ENCODE measurements at regions not wholly inside any gene's neighbourhood (a gene's known extent, or its start where the extent isn't known, plus 50 kb on each side); places are given as distances from the start of the nearest gene placed in this dataset.

- ATAC-seq: no peak
- Histone ChIP-seq H3K27me3 (ENCODE audit: insufficient read depth) (no peaks in the 10 kb centered on the region), H4K20me1 (replicated peaks; ENCODE audit: insufficient read depth) (no peaks in the 10 kb centered on the region), H3K4me1 (ENCODE audit: insufficient read depth) (no peaks in the 10 kb centered on the region), H3F3A (replicated peaks; ENCODE audit: low read depth) (no peaks in the 10 kb centered on the region), H3K4me2 (no peak overlapping the region), H3K4me3 (no peak overlapping the region), H3K9me2 (ENCODE audit: insufficient read depth) (no peaks in the 10 kb centered on the region), H2AFZ (no peak overlapping the region), H3K36me3 (ENCODE audit: insufficient read depth) (no peaks in the 10 kb centered on the region), H3K79me2 (replicated peaks; ENCODE audit: insufficient read depth) (no peaks in the 10 kb centered on the region), H3K27ac (ENCODE audit: low read depth) (no peak overlapping the region)
- no peak overlapping the region for H3K27ac Mint-ChIP-seq
- peaks cover 11% of the 10 kb centered on the region for H3K27me3 Mint-ChIP-seq (ENCODE audit: insufficient read depth, low read depth, poor library complexity)
- H3K36me3 Mint-ChIP-seq (ENCODE audit: low read depth): no peaks in the 10 kb centered on the region
- H3K4me3 Mint-ChIP-seq: no peak overlapping the region
- DNase-seq (ENCODE audit: low spot score): no peak
- H3K9me3 Mint-ChIP-seq: peaks cover 13% of the 10 kb centered on the region
- peaks cover 4% of the 10 kb centered on the region; the same call in 2 of the 3 replicates for H3K4me1 Mint-ChIP-seq
- TF ChIP-seq EZH2phosphoT487 (IDR thresholded peaks at IDR 0.05; ENCODE audit: unreplicated experiment): no peak
- TF ChIP-seq REST (IDR thresholded peaks at IDR 0.05; ENCODE audit: unreplicated experiment): no peak
- TF ChIP-seq STAT1 (IDR thresholded peaks at IDR 0.05; ENCODE audit: unreplicated experiment): no peak
- TF ChIP-seq POLR2AphosphoS5 (IDR thresholded peaks at IDR 0.05; ENCODE audit: low read depth): no peak
- no peak for TF ChIP-seq ZNF331 (CRISPR knock-in tag; IDR thresholded peaks at IDR 0.05; ENCODE audit: low read depth)
- TF ChIP-seq EZH2 (IDR thresholded peaks at IDR 0.05; ENCODE audit: low read depth, unreplicated experiment): no peak
- no peak for TF ChIP-seq ZNF462 (CRISPR knock-in tag; IDR thresholded peaks at IDR 0.05)
- no peak for TF ChIP-seq NANOG (IDR thresholded peaks at IDR 0.05; ENCODE audit: borderline replicate concordance)
- TF ChIP-seq CREB1 (CRISPR knock-in tag; IDR thresholded peaks at IDR 0.05; ENCODE audit: low read depth): no peak
- no peak for TF ChIP-seq ETS1 (IDR thresholded peaks at IDR 0.05)
- TF ChIP-seq JUNB (IDR thresholded peaks at IDR 0.05; ENCODE audit: unreplicated experiment): no peak
- no peak for TF ChIP-seq CTCF (conservative IDR thresholded peaks at IDR 0.05; ENCODE audit: low read depth in 2 of 2)
- TF ChIP-seq ZNF114 (CRISPR knock-in tag; IDR thresholded peaks at IDR 0.05): no peak
Observed at GRCh38 chr16:55102077-55102476, 171.4 kb downstream of the IRX5 start.
